T47D (cell line): ENCODE measurements at regions not wholly inside any gene's neighbourhood (a gene's known extent, or its start where the extent isn't known, plus 50 kb on each side); places are given as distances from the start of the nearest gene placed in this dataset.
"Not testable (repeated sequence)": the region's sequence is repeated elsewhere in the genome, so short reads cannot be mapped to it uniquely, and the experiment has no call there.

Experiments
- DNase-seq, 2 experiments: peaks; one replicate each; pipeline versions ENCODE4 v3.0.0 to v3.0.0-alpha.2; 2011 to 2012; ENCODE audit warnings: low read depth in 1 of 2, low spot score in 1 of 2
- JUND ChIP-seq: IDR thresholded peaks from 2 replicates; pipeline ENCODE4 v1.6.1; 2012; ENCODE audit warnings: low read depth
- in situ Hi-C: cut with HindIII; loops from 2 replicates; pipeline ENCODE4 v1.10.0; 2016; ENCODE audit warnings: low sequenced_read_pairs, low pct_unique_long_range_greater_than_20kb

GRCh38 chrX:115896362-115896761, 274.2 kb upstream of the AGTR2 start:
- in situ Hi-C loops = no loop called here
- DNase-seq = no peak
- TF ChIP-seq JUND = no peak

- in situ Hi-C loops = no loop called here
- no peak for DNase-seq
- TF ChIP-seq JUND = no peak
Measured at GRCh38 chrX:115897956-115898355, 272.6 kb upstream of the AGTR2 start.

GRCh38 chrX:115898382-115899001, 272.1 kb upstream of the AGTR2 start:
- peak in 1 of 2 experiments; percentile 64 for DNase-seq
- no peak for TF ChIP-seq JUND
- in situ Hi-C loops = no loop called here

GRCh38 chrX:115900425-115900824, 270.1 kb upstream of the AGTR2 start:
- DNase-seq = no peak
- TF ChIP-seq JUND = no peak
- in situ Hi-C loops = no loop called here

GRCh38 chrX:115901241-115901640, 269.3 kb upstream of the AGTR2 start:
- no peak for TF ChIP-seq JUND
- in situ Hi-C loops = no loop called here
- DNase-seq = no peak

GRCh38 chrX:115902995-115903394, 267.5 kb upstream of the AGTR2 start:
- no peak for TF ChIP-seq JUND
- no peak for DNase-seq
- in situ Hi-C loops = no loop called here

- TF ChIP-seq JUND = no peak
- DNase-seq = no peak
- in situ Hi-C loops = no loop called here
Measured at GRCh38 chrX:115906276-115906675, 264.3 kb upstream of the AGTR2 start.

- in situ Hi-C loops = no loop called here
- no peak for DNase-seq
- TF ChIP-seq JUND = no peak
Measured at GRCh38 chrX:115906881-115907280, 263.7 kb upstream of the AGTR2 start.

GRCh38 chrX:115909017-115909416, 261.5 kb upstream of the AGTR2 start:
- in situ Hi-C loops = no loop called here
- no peak for TF ChIP-seq JUND
- no peak for DNase-seq

- TF ChIP-seq JUND = no peak
- in situ Hi-C loops = no loop called here
- no peak for DNase-seq
Measured at GRCh38 chrX:115911967-115912366, 258.6 kb upstream of the AGTR2 start.

- TF ChIP-seq JUND = no peak
- in situ Hi-C loops = no loop called here
- peak in 1 of 2 experiments; percentile 24 for DNase-seq
Measured at GRCh38 chrX:115912372-115912897, 258.1 kb upstream of the AGTR2 start.

GRCh38 chrX:115913575-115913974, 257.0 kb upstream of the AGTR2 start:
- no peak for TF ChIP-seq JUND
- no peak for DNase-seq
- in situ Hi-C loops = no loop called here

- DNase-seq, in situ Hi-C loops: not testable (repeated sequence)
Measured at GRCh38 chrX:115915625-115916024, 254.9 kb upstream of the AGTR2 start.

- in situ Hi-C loops = no loop called here
- no peak for TF ChIP-seq JUND
- no peak for DNase-seq
Measured at GRCh38 chrX:115929480-115929879, 241.1 kb upstream of the AGTR2 start.
